ENCODE measurements at regions not wholly inside any gene's neighbourhood (a gene's known extent, or its start where the extent isn't known, plus 50 kb on each side); places are given as distances from the start of the nearest gene placed in this dataset.
"Not testable (repeated sequence)": the region's sequence is repeated elsewhere in the genome, so short reads cannot be mapped to it uniquely, and the experiment has no call there.

- no peaks in the 10 kb centered on the region for H3K4me1 ChIP-seq (ENCODE audit: control insufficient read depth, insufficient read depth, low read length)
- no peak overlapping the region for H3K4me3 ChIP-seq (ENCODE audit: low read depth, low read length)
- H3K9ac ChIP-seq (ENCODE audit: low read length) = no peak overlapping the region
- no peaks in the 10 kb centered on the region for H3K9me3 ChIP-seq (ENCODE audit: control insufficient read depth, insufficient read depth, low read depth, low read length)
- H3K36me3 ChIP-seq (ENCODE audit: control insufficient read depth, insufficient read depth, low read length) = no peaks in the 10 kb centered on the region
- H3K27me3 ChIP-seq (ENCODE audit: control insufficient read depth, insufficient read depth, low read length) = no peaks in the 10 kb centered on the region
- no peak overlapping the region for H3K27ac ChIP-seq (ENCODE audit: low read depth, low read length)
Measured at GRCh38 chr2:22458440-22458839, 926.5 kb upstream of the KLHL29 start.

GRCh38 chr2:22475103-22475502 lies 909.9 kb upstream of the KLHL29 start:
- not testable (repeated sequence) for H3K36me3 ChIP-seq (ENCODE audit: control insufficient read depth, insufficient read depth, low read length); H3K27me3 ChIP-seq (ENCODE audit: control insufficient read depth, insufficient read depth, low read length); H3K9me3 ChIP-seq (ENCODE audit: control insufficient read depth, insufficient read depth, low read depth, low read length); H3K27ac ChIP-seq (ENCODE audit: low read depth, low read length); H3K4me1 ChIP-seq (ENCODE audit: control insufficient read depth, insufficient read depth, low read length); H3K9ac ChIP-seq (ENCODE audit: low read length); H3K4me3 ChIP-seq (ENCODE audit: low read depth, low read length)

- H3K9ac ChIP-seq (ENCODE audit: low read length) = no peak overlapping the region
- no peaks in the 10 kb centered on the region for H3K36me3 ChIP-seq (ENCODE audit: control insufficient read depth, insufficient read depth, low read length)
- H3K27me3 ChIP-seq (ENCODE audit: control insufficient read depth, insufficient read depth, low read length) = no peaks in the 10 kb centered on the region
- no peak overlapping the region for H3K4me3 ChIP-seq (ENCODE audit: low read depth, low read length)
- no peak overlapping the region for H3K27ac ChIP-seq (ENCODE audit: low read depth, low read length)
- no peaks in the 10 kb centered on the region for H3K4me1 ChIP-seq (ENCODE audit: control insufficient read depth, insufficient read depth, low read length)
- no peaks in the 10 kb centered on the region for H3K9me3 ChIP-seq (ENCODE audit: control insufficient read depth, insufficient read depth, low read depth, low read length)
Measured at GRCh38 chr2:22478329-22478728, 906.6 kb upstream of the KLHL29 start.

GRCh38 chr2:22481486-22482259 lies 903.3 kb upstream of the KLHL29 start:
- Histone ChIP-seq H3K4me1 (ENCODE audit: control insufficient read depth, insufficient read depth, low read length) (peaks cover 11% of the 10 kb centered on the region), H3K27me3 (ENCODE audit: control insufficient read depth, insufficient read depth, low read length) (no peaks in the 10 kb centered on the region), H3K9me3 (ENCODE audit: control insufficient read depth, insufficient read depth, low read depth, low read length) (no peaks in the 10 kb centered on the region), H3K9ac (ENCODE audit: low read length) (no peak overlapping the region), H3K4me3 (ENCODE audit: low read depth, low read length) (no peak overlapping the region), H3K27ac (ENCODE audit: low read depth, low read length) (no peak overlapping the region), H3K36me3 (ENCODE audit: control insufficient read depth, insufficient read depth, low read length) (no peaks in the 10 kb centered on the region)

GRCh38 chr2:22483036-22483435 lies 901.9 kb upstream of the KLHL29 start:
- H3K36me3 ChIP-seq (ENCODE audit: control insufficient read depth, insufficient read depth, low read length) = no peaks in the 10 kb centered on the region
- H3K9me3 ChIP-seq (ENCODE audit: control insufficient read depth, insufficient read depth, low read depth, low read length) = no peaks in the 10 kb centered on the region
- no peak overlapping the region for H3K4me3 ChIP-seq (ENCODE audit: low read depth, low read length)
- H3K9ac ChIP-seq (ENCODE audit: low read length) = no peak overlapping the region
- no peak overlapping the region for H3K27ac ChIP-seq (ENCODE audit: low read depth, low read length)
- H3K27me3 ChIP-seq (ENCODE audit: control insufficient read depth, insufficient read depth, low read length) = no peaks in the 10 kb centered on the region
- H3K4me1 ChIP-seq (ENCODE audit: control insufficient read depth, insufficient read depth, low read length) = peaks cover 11% of the 10 kb centered on the region

GRCh38 chr2:22485486-22485885 lies 899.5 kb upstream of the KLHL29 start:
- no peaks in the 10 kb centered on the region for H3K9me3 ChIP-seq (ENCODE audit: control insufficient read depth, insufficient read depth, low read depth, low read length)

GRCh38 chr2:22486343-22486742 lies 898.6 kb upstream of the KLHL29 start:
- Histone ChIP-seq H3K4me1 (ENCODE audit: control insufficient read depth, insufficient read depth, low read length) (peaks cover 11% of the 10 kb centered on the region), H3K27me3 (ENCODE audit: control insufficient read depth, insufficient read depth, low read length) (no peaks in the 10 kb centered on the region), H3K27ac (ENCODE audit: low read depth, low read length) (no peak overlapping the region), H3K9ac (ENCODE audit: low read length) (no peak overlapping the region), H3K4me3 (ENCODE audit: low read depth, low read length) (no peak overlapping the region), H3K9me3 (ENCODE audit: control insufficient read depth, insufficient read depth, low read depth, low read length) (no peaks in the 10 kb centered on the region), H3K36me3 (ENCODE audit: control insufficient read depth, insufficient read depth, low read length) (no peaks in the 10 kb centered on the region)

More at GRCh38 chr2:22485486-22485885, 899.5 kb upstream of the KLHL29 start:
- no peaks in the 10 kb centered on the region for H3K36me3 ChIP-seq (ENCODE audit: control insufficient read depth, insufficient read depth, low read length)
- peaks cover 11% of the 10 kb centered on the region for H3K4me1 ChIP-seq (ENCODE audit: control insufficient read depth, insufficient read depth, low read length)
- no peak overlapping the region for H3K27ac ChIP-seq (ENCODE audit: low read depth, low read length)
- no peak overlapping the region for H3K9ac ChIP-seq (ENCODE audit: low read length)
- no peaks in the 10 kb centered on the region for H3K27me3 ChIP-seq (ENCODE audit: control insufficient read depth, insufficient read depth, low read length)
- no peak overlapping the region for H3K4me3 ChIP-seq (ENCODE audit: low read depth, low read length)

GRCh38 chr2:22487036-22487435 lies 897.9 kb upstream of the KLHL29 start:
- Histone ChIP-seq H3K27me3 (ENCODE audit: control insufficient read depth, insufficient read depth, low read length) (no peaks in the 10 kb centered on the region), H3K36me3 (ENCODE audit: control insufficient read depth, insufficient read depth, low read length) (no peaks in the 10 kb centered on the region), H3K9ac (ENCODE audit: low read length) (no peak overlapping the region), H3K4me1 (ENCODE audit: control insufficient read depth, insufficient read depth, low read length) (peaks cover 11% of the 10 kb centered on the region), H3K9me3 (ENCODE audit: control insufficient read depth, insufficient read depth, low read depth, low read length) (no peaks in the 10 kb centered on the region), H3K27ac (ENCODE audit: low read depth, low read length) (no peak overlapping the region), H3K4me3 (ENCODE audit: low read depth, low read length) (no peak overlapping the region)

- no peaks in the 10 kb centered on the region for H3K27me3 ChIP-seq (ENCODE audit: control insufficient read depth, insufficient read depth, low read length)
- no peaks in the 10 kb centered on the region for H3K9me3 ChIP-seq (ENCODE audit: control insufficient read depth, insufficient read depth, low read depth, low read length)
- no peak overlapping the region for H3K9ac ChIP-seq (ENCODE audit: low read length)
- no peak overlapping the region for H3K27ac ChIP-seq (ENCODE audit: low read depth, low read length)
- no peaks in the 10 kb centered on the region for H3K36me3 ChIP-seq (ENCODE audit: control insufficient read depth, insufficient read depth, low read length)
- H3K4me1 ChIP-seq (ENCODE audit: control insufficient read depth, insufficient read depth, low read length) = peaks cover 11% of the 10 kb centered on the region
- H3K4me3 ChIP-seq (ENCODE audit: low read depth, low read length) = no peak overlapping the region
Measured at GRCh38 chr2:22487541-22487940, 897.4 kb upstream of the KLHL29 start.

GRCh38 chr2:22491442-22491841 lies 893.5 kb upstream of the KLHL29 start:
- no peaks in the 10 kb centered on the region for H3K36me3 ChIP-seq (ENCODE audit: control insufficient read depth, insufficient read depth, low read length)
- H3K27me3 ChIP-seq (ENCODE audit: control insufficient read depth, insufficient read depth, low read length) = no peaks in the 10 kb centered on the region
- no peak overlapping the region for H3K4me3 ChIP-seq (ENCODE audit: low read depth, low read length)
- H3K4me1 ChIP-seq (ENCODE audit: control insufficient read depth, insufficient read depth, low read length) = 0 out of 2 replicates have a peak, but pooled peaks cover under 1% of the 10 kb centered on the region
- no peaks in the 10 kb centered on the region for H3K9me3 ChIP-seq (ENCODE audit: control insufficient read depth, insufficient read depth, low read depth, low read length)
- no peak overlapping the region for H3K27ac ChIP-seq (ENCODE audit: low read depth, low read length)
- no peak overlapping the region for H3K9ac ChIP-seq (ENCODE audit: low read length)

- Histone ChIP-seq H3K4me3 (ENCODE audit: low read depth, low read length) (no peak overlapping the region), H3K4me1 (ENCODE audit: control insufficient read depth, insufficient read depth, low read length) (no peaks in the 10 kb centered on the region), H3K27ac (ENCODE audit: low read depth, low read length) (no peak overlapping the region), H3K9me3 (ENCODE audit: control insufficient read depth, insufficient read depth, low read depth, low read length) (no peaks in the 10 kb centered on the region), H3K9ac (ENCODE audit: low read length) (no peak overlapping the region), H3K27me3 (ENCODE audit: control insufficient read depth, insufficient read depth, low read length) (no peaks in the 10 kb centered on the region), H3K36me3 (ENCODE audit: control insufficient read depth, insufficient read depth, low read length) (no peaks in the 10 kb centered on the region)
Measured at GRCh38 chr2:22494156-22494555, 890.8 kb upstream of the KLHL29 start.

Data from HUES6 (cell line).